ENCODE measurements at regions not wholly inside any gene's neighbourhood (a gene's known extent, or its start where the extent isn't known, plus 50 kb on each side); places are given as distances from the start of the nearest gene placed in this dataset.

DNA sequence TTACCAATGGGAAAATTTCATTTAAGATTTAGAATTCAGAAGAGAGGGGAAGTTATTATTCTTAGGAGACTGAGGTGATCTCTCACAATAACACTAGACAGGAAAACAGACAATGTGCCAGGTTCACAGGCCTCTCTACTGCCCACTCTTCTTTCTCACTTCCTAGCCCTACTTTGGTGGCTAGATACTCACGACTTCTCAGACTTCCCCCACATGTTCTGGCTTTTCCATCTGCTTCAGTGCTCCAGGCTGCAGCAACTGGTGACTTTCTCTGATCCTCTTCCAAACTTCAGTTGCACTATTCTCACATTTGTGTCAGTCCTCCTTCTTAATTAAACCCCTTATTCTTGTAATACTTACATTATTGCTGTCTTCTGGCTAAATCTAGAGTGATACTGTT, 208.7 kb upstream of the KCTD3 start:
- Histone ChIP-seq H3K4me1 (no peaks in the 10 kb centered on the region), H3K4me3 (no peak overlapping the region), H3K27ac (no peak overlapping the region), H3K27me3 (no peaks in the 10 kb centered on the region), H3K36me3 (no peaks in the 10 kb centered on the region), H3K9me3 (no peaks in the 10 kb centered on the region)
- TF ChIP-seq, protein P1, sequence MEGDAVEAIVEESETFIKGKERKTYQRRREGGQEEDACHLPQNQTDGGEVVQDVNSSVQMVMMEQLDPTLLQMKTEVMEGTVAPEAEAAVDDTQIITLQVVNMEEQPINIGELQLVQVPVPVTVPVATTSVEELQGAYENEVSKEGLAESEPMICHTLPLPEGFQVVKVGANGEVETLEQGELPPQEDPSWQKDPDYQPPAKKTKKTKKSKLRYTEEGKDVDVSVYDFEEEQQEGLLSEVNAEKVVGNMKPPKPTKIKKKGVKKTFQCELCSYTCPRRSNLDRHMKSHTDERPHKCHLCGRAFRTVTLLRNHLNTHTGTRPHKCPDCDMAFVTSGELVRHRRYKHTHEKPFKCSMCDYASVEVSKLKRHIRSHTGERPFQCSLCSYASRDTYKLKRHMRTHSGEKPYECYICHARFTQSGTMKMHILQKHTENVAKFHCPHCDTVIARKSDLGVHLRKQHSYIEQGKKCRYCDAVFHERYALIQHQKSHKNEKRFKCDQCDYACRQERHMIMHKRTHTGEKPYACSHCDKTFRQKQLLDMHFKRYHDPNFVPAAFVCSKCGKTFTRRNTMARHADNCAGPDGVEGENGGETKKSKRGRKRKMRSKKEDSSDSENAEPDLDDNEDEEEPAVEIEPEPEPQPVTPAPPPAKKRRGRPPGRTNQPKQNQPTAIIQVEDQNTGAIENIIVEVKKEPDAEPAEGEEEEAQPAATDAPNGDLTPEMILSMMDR (IDR thresholded peaks at IDR 0.05): no peak
- 31 to 43% methylated on average over 1 of the region's 1 CpG for WGBS, 2 donors
- ATAC-seq (no peak), DNase-seq (no peak), FAIRE-seq (no peak)
- intact Hi-C loops (cut with DNase I): no loop called here

DNA sequence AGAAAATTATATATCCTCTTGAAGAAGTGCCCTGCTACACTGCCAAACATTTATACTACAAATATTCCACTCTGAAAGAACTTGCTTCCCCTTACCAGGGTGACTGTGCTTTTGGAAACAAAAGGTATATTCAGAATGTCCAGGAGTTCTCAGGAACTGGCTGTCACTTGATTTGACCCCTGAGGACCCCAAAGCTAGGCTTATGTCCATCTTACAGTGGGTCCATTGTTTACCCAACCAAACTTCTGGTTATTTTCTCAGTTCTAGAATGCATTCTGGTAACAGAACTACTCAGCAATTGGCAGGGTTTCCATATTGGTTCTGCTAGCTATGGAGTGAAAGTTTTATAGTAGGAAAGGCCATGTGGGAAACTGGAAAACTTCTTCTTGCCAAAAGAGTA, 207.1 kb upstream of the KCTD3 start:
- intact Hi-C loops (cut with DNase I): no loop called here
- ATAC-seq: no peak

DNA sequence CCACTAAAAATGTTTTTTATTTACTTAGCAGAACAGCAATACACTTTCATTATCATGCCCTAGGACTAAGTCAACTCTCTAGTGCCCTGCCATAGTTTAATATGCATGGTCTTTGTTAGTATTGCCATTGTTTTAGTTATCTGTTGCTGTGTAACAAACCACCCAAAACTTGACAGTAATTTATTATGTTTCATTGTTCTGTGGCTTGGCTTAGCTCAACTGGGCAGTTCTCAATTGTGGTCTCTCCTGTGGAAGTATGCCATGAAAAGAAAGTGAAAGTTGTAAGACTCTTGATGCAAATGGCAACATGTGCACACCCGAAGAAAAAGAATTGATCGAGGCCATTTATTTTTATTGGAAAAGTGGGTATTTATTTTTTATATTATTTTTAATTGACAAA, 206.3 kb upstream of the KCTD3 start:
- TF ChIP-seq, protein P1 (IDR thresholded peaks at IDR 0.05): no peak
- Histone ChIP-seq H3K9me3 (no peaks in the 10 kb centered on the region), H3K4me1 (no peaks in the 10 kb centered on the region), H3K27ac (no peak overlapping the region), H3K4me3 (no peak overlapping the region), H3K27me3 (no peaks in the 10 kb centered on the region), H3K36me3 (no peaks in the 10 kb centered on the region)
- DNase-seq: no peak
- intact Hi-C loops (cut with DNase I): no loop called here
- 67 to 81% methylated on average over 2 of the region's 2 CpGs for WGBS, 2 donors
- FAIRE-seq: no peak
- no peak for ATAC-seq

More for the DNA sequence above, 207.1 kb upstream of the KCTD3 start:
- Histone ChIP-seq H3K4me1 (no peaks in the 10 kb centered on the region), H3K4me3 (no peak overlapping the region), H3K27ac (no peak overlapping the region), H3K27me3 (no peaks in the 10 kb centered on the region), H3K36me3 (no peaks in the 10 kb centered on the region), H3K9me3 (no peaks in the 10 kb centered on the region)
- TF ChIP-seq, protein P1 (IDR thresholded peaks at IDR 0.05): no peak
- FAIRE-seq (no peak), DNase-seq (no peak)

DNA sequence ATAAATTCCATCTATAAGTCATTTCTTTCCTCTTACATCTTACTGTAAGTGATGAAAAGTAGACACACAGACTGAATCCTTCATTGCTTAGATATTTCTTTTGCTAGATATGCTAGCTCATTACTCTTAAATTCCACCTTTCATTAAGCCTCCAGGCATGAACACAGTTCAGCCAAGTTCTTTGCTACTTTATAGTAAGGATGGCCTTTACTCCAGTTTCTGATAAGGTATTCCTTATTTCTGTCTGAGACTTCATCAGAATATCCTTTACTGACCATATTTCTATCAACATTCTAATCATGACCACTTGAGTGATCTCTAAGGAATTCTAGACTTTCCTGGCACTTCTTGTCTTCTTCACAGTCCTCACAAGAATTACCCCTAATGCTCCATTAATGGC, 191.7 kb upstream of the KCTD3 start:
- Histone ChIP-seq H3K36me3 (no peaks in the 10 kb centered on the region), H3K9me3 (no peaks in the 10 kb centered on the region), H3K4me3 (no peak overlapping the region), H3K4me1 (no peaks in the 10 kb centered on the region), H3K27me3 (no peaks in the 10 kb centered on the region), H3K27ac (no peak overlapping the region)
- no peak for DNase-seq
- TF ChIP-seq, protein P1 (IDR thresholded peaks at IDR 0.05): no peak
- FAIRE-seq: no peak
- ATAC-seq: no peak
- intact Hi-C loops (cut with DNase I): no loop called here

DNA sequence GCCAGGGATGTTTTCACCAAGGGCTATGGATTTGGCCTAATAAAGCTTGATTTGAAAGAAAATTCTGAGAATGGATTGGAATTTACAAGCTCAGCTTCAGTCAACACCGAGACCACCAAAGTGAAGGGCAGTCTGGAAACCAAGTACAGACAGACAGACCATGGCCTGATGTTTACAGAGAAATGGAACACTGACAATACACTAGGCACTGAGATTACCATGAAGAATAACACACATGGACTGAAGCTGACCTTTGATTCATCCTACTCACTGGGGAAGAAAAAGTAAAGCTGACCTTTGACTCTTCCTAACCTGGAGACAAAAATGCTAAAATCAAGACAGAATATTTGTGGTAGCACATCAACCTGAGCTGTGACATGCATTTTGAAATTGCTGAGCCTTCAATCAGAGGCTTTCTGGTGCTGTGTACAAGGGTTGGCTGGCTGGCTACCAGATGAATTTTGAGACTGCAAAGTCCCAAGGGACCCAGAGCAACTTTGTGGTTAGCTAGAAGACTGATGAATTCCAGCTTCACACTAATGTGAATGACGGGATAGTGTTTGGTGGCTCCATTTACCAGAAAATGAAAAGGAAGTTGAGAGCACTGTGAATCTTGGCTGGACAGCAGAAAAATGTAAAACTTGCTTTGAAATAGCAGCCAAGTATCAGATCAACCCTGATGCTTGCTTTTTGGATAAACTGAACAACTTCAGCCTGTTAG, 190.4 kb upstream of the KCTD3 start:
- no peak for FAIRE-seq

More for the DNA sequence above, 190.4 kb upstream of the KCTD3 start:
- H3K4me3 ChIP-seq: no peak overlapping the region
- no peak for ATAC-seq
- 48 to 56% methylated on average over 2 of the region's 2 CpGs for WGBS, 2 donors
- H3K27ac ChIP-seq: no peak overlapping the region
- no peaks in the 10 kb centered on the region for H3K36me3 ChIP-seq
- no peak for DNase-seq
- intact Hi-C loops (cut with DNase I): no loop called here
- no peaks in the 10 kb centered on the region for H3K4me1 ChIP-seq
- no peaks in the 10 kb centered on the region for H3K27me3 ChIP-seq
- TF ChIP-seq, protein P1 (IDR thresholded peaks at IDR 0.05): no peak
- no peaks in the 10 kb centered on the region for H3K9me3 ChIP-seq

Data from pancreas (tissue), 10 donors.